ENCODE measurements at regions not wholly inside any gene's neighbourhood (a gene's known extent, or its start where the extent isn't known, plus 50 kb on each side); places are given as distances from the start of the nearest gene placed in this dataset.
A peak's percentile ranks its signal among the peaks of the same experiment; 100 is the strongest.

DNA sequence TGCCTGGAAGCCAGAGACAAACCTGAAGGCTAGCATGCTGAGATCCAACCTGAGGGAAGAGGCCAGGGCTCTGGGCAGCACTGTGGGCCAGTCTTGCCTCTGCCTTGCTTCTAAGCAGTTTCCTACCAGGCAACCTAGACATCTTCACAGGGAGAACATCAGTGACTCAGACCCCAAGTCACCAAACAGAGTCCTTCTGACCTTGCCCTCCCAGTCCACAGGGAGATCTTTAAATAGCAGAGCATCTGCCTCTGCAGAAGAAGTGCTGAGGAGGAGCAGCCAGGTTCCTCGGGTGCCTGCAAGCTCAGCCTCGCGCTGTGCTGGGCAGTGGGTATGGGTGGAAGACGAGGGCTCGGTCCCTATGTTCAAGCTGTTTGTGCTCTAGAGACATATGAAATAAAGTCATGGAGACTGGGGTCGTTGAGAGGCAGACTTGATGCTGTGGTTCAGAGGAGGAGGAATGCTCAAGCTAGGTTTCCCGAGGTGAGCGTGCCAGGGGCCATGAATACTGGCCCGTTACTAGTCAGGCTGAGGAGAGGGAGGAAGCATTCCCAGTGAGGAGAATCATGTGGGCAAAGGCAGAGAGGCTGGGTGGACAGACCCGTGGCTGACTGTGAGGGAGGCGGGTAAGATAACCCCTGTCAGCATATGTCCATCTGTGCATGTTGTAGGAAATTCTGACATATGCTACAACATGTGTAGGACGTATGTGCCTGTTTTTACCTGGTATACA, 66.5 kb downstream of the BOLA3 start:
- no peak overlapping the region for H4K5ac ChIP-seq (ENCODE audit: insufficient read length, low read depth, low read length)
- no peak for DNase-seq (ENCODE audit: low read depth in 1 of 2, low spot score in 2 of 2)
- H3K4ac ChIP-seq (replicated peaks; ENCODE audit: insufficient read length, low read depth, low read length), result no peak overlapping the region
- no peak overlapping the region for H3K56ac ChIP-seq (replicated peaks; ENCODE audit: insufficient read length, low read depth, low read length)
- H3K23me2 ChIP-seq (ENCODE audit: low read depth, low read length), result no peaks in the 10 kb centered on the region
- H3K4me3 ChIP-seq (ENCODE audit: extremely low read depth in 1 of 4, insufficient read depth in 2 of 4, low read depth in 3 of 4, low read length in 4 of 4), result no peak overlapping the region
- no peak overlapping the region for H2BK20ac ChIP-seq (ENCODE audit: low read length)
- 0 out of 7 replicates have a peak overlapping the region, but pooled peaks of 1 of the 4 experiments have one; percentile 15 for H3K9ac ChIP-seq (replicated peaks in 1 of 4; ENCODE audit: extremely low read depth in 1 of 4, low read depth in 3 of 4, low read length in 3 of 4)
- no peak overlapping the region for H3K4me2 ChIP-seq (ENCODE audit: insufficient read depth in 1 of 2, low read depth in 2 of 2, low read length in 2 of 2)
- H3K14ac ChIP-seq (ENCODE audit: insufficient read length), result no peak overlapping the region
- no peaks in the 10 kb centered on the region for H3K4me1 ChIP-seq (replicated peaks in 1 of 4; ENCODE audit: control insufficient read depth in 3 of 4, insufficient read depth in 4 of 4, low read length in 3 of 4)
- H3K9me3 ChIP-seq (ENCODE audit: insufficient read depth in 2 of 2, low read depth in 1 of 2, low read length in 1 of 2), result no peaks in the 10 kb centered on the region
- H3K27ac ChIP-seq (ENCODE audit: low read depth, low read length), result no peak overlapping the region
- no peak overlapping the region for H2BK120ac ChIP-seq (replicated peaks; ENCODE audit: low read depth, low read length)
- FAIRE-seq, result no peak
- H2AK5ac ChIP-seq (ENCODE audit: low read depth, low read length), result no peak overlapping the region
- ChIA-PET CTCF (ENCODE audit: partially characterized antibody) (interaction anchor here (0.7 to 2.7 kb wide), 19 partner anchors 10 to 174 kb away, joined by 3 to 11 read pairs (median 5); no protein-coding TSS in a partner anchor), POLR2A (ENCODE audit: partially characterized antibody) (interaction anchor here (0.7 kb wide), 1 partner anchor 33 kb away, joined by 4 read pairs; no protein-coding TSS in a partner anchor)
- no peaks in the 10 kb centered on the region; a peak in 1 of 4 replicates for H3K79me2 ChIP-seq (ENCODE audit: control insufficient read depth in 1 of 2, insufficient read depth in 2 of 2, low read length in 2 of 2)
- no peak overlapping the region for H4K8ac ChIP-seq (ENCODE audit: extremely low read depth, insufficient read depth, low read length)
- H3K27me3 ChIP-seq (replicated peaks in 1 of 4; ENCODE audit: control insufficient read depth in 3 of 4, extremely low read depth in 1 of 4, insufficient read depth in 3 of 4, low read length in 3 of 4), result no peaks in the 10 kb centered on the region
- no peaks in the 10 kb centered on the region; the same call in 1 of the 2 replicates for H3K79me1 ChIP-seq (ENCODE audit: low read depth, low read length)
- H2BK15ac ChIP-seq (ENCODE audit: low read length), result no peak overlapping the region
- peaks cover 3 to 4% of the 10 kb centered on the region in 2 experiments for H4K20me1 ChIP-seq (replicated peaks in 1 of 2; ENCODE audit: control insufficient read depth in 1 of 2, insufficient read depth in 2 of 2, low read length in 2 of 2)
- peaks cover 0 to 11% (median 1%) of the 10 kb centered on the region in 4 experiments; a peak in 3 of 8 replicates for H3K36me3 ChIP-seq (ENCODE audit: control insufficient read depth in 2 of 4, insufficient read depth in 4 of 4, low read length in 3 of 4)
- no peak overlapping the region; the same call in 1 of the 2 replicates for H2BK5ac ChIP-seq (ENCODE audit: low read depth, low read length)
- no peak overlapping the region for H4K91ac ChIP-seq (replicated peaks; ENCODE audit: insufficient read length, low read length)
- no peak overlapping the region for H3K18ac ChIP-seq (ENCODE audit: extremely low read depth, low read length)
- TF ChIP-seq, protein P1, sequence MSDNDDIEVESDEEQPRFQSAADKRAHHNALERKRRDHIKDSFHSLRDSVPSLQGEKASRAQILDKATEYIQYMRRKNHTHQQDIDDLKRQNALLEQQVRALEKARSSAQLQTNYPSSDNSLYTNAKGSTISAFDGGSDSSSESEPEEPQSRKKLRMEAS (IDR thresholded peaks at IDR 0.05), result no peak
- TF ChIP-seq HDAC6 (IDR thresholded peaks at IDR 0.05; ENCODE audit: low read depth, low read length) (no peak), SIRT6 (IDR thresholded peaks at IDR 0.05; ENCODE audit: low read length) (no peak), HDAC2 (IDR thresholded peaks at IDR 0.05; ENCODE audit: borderline replicate concordance in 1 of 2, low read depth in 2 of 2, low read length in 2 of 2) (no peak), MAFK (IDR thresholded peaks at IDR 0.05; ENCODE audit: low read depth, low read length) (no peak), SP4 (IDR thresholded peaks at IDR 0.05; ENCODE audit: low read length) (no peak), KDM5A (IDR thresholded peaks at IDR 0.05; ENCODE audit: low read length) (no peak), SIN3A (conservative IDR thresholded peaks at IDR 0.05 in 1 of 2, IDR thresholded peaks at IDR 0.05 in 1 of 2; ENCODE audit: low read depth in 1 of 2, low read length in 2 of 2) (no peak)
- 93% methylated on average over 12 of the region's 12 CpGs; no CpG with 5 or more reads in 1 of the 2 experiments for WGBS, 2 experiments (ENCODE audit: extremely low coverage in 1 of 2, insufficient coverage in 1 of 2, insufficient read length in 1 of 2, insufficient replicate concordance in 2 of 2, low coverage in 1 of 2, low lambda C conversion rate in 2 of 2, missing lambda C conversion rate in 1 of 2)
- no peak overlapping the region for H2BK12ac ChIP-seq (ENCODE audit: low read depth, low read length)
- no peak overlapping the region for H3K23ac ChIP-seq (ENCODE audit: insufficient read length)
- no peak overlapping the region for H2AFZ ChIP-seq (ENCODE audit: low read length)
